Stimulated activated CD8-positive, alpha-beta memory T cell treated with anti-CD3 and anti-CD28 coated beads, Interleukin-12 subunit alpha, Interleukin-12 subunit beta, amount 100 ng/mL, for 24 hours (primary cell): ENCODE measurements at regions not wholly inside any gene's neighbourhood (a gene's known extent, or its start where the extent isn't known, plus 50 kb on each side); places are given as distances from the start of the nearest gene placed in this dataset.

Source experiments
- DNase-seq: peaks from one replicate; pipeline ENCODE4 v3.0.0-alpha.2; 2020; ENCODE audit errors: extremely low read depth

DNA sequence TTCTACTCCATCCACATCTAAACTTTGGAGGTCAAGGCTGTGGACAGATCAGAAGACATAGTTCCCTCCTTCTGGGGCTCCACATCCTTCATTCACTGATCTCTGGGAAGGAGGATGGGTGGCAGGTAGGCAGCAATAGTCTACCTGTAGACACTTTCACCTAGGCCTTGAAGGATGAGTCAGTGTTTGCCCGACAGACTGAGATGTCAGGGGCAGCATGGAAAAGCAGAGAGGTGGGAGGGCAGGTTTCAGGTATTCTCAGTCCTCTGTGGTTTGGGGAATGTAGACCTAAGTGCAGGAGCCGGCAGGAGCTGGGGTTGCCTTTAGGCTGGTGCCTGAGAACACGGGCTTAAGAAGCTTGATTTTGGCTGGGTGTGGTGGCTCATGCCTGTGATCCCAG is 171.9 kb upstream of the ZNF267 start:
- DNase-seq = no peak

DNA sequence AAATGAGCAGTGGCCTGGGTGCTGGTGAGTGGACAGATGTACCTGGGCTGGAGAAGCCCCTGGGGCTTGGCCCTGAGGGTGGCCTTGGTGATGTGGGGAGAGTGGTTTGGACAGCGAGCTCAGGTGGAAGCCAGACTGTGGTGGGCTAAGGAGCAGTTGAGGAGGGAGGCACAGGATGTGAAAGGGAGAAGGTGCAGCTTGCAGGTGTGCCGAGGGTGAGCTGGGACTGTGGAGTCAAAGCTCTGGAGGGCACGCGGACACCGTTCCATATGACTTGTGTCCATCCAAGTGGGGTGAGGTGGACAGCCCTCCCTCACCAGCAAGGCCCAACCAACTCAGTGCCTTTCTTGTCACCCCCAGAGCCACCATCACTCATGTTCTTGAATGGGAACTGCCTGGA is 170.8 kb upstream of the ZNF267 start:
- DNase-seq = no peak

DNA sequence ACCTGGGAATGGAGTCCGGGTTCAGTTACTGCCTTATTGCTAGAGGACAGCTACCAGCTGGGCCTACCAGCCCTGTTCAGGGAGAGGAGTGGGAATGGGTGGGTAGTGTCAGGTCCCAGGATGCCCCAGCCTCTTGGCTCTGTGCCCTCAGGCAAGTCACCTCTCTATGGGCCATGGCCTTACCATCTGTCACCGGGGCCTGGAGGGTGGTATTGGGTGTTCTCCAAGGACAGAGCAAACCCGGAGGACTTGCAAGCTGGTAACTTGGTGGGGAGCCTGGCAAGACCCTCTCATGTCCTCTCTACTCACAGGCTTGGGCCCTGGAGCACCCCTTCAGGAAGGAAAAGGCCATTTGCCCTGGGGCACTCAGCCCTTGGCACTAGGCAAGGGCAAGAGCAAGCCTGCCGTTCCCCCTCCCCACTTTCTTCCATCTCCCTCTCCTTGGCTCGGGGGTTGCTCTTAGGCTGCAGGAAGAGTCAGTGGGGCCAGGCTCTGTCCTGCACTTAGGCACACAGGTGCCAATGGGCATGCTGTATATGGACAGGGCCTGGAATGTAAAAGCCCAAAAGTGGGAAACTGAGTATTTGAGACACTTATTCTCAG is 170.0 kb upstream of the ZNF267 start:
- no peak for DNase-seq

DNA sequence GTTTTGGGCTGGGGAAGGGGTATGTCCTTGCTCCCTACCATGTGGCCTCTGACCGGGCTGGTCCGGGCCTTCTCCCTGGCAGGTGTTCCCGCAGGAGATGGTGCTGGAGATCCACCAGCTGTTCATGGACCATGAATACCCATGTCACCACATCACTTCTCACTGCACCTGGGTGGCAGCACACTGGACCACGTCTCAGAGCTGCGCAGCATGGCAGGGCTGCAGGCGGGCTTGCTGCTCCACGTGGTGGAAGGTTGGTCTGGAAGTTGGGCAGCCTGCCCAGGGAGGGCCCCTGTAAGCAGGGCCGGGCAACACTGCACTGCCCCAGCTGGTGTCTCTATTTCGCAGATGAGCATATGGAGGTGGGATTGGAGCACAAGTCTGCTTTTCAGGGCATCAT is 169.5 kb upstream of the ZNF267 start:
- no peak for DNase-seq

DNA sequence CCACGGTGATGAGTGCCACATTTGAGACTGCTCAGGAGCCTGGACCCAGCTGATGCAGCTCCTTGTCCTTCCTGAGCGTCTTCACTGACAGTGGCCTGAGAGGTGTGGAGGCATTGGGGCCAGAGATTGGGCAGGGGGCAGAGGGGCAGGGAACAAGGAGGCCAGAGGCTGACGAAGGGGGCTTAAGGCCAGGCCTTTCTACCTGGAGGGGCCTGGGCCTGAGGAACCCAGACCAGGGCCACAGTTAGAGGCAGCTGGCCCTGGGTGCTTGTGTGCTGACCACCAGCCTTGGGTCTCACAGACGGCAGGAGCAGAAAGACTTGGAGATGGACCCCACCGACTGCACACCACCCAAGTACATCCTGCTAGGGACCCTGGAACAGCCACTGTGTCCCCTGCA is 168.2 kb upstream of the ZNF267 start:
- DNase-seq = no peak

DNA sequence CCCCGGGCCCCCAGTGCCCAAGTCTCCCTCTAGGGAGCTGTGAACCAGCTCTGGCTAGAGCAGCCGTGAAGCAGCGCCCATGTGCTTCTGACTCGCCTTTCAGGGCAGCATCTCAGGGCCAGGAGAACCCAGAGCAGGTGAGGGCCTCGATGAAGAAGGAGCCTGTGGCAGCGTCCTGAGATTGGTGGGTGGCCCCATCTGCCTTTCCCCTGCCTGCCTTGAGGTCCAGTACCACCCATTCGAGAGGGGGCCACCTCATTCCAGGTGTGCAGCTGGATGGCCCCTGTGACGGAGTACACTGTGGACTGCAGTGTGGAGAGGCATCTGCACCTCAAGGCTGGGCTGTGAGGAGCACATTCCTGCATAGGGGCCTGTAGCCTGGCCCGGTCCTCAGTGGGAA is 167.3 kb upstream of the ZNF267 start:
- no peak for DNase-seq

DNA sequence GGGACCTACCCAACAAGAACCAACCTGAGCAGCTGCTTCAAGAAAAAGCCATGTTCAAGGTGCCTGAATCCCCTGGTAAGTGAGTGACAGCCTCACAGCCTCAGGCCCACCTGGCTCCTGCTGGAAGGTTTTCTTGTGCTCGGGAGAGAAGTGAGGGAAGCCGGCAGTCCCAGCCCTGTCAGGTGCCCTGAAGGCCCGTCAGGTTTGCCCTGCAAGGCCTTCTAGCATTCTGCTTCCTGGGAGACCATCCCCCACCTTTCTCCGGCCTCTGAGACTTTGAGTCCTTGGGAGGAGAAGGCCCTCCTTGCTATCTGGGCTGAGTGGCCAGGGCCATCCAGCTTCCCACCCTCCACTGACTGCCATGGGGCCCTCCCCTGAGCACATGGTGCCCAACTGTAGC is 166.7 kb upstream of the ZNF267 start:
- no peak for DNase-seq

DNA sequence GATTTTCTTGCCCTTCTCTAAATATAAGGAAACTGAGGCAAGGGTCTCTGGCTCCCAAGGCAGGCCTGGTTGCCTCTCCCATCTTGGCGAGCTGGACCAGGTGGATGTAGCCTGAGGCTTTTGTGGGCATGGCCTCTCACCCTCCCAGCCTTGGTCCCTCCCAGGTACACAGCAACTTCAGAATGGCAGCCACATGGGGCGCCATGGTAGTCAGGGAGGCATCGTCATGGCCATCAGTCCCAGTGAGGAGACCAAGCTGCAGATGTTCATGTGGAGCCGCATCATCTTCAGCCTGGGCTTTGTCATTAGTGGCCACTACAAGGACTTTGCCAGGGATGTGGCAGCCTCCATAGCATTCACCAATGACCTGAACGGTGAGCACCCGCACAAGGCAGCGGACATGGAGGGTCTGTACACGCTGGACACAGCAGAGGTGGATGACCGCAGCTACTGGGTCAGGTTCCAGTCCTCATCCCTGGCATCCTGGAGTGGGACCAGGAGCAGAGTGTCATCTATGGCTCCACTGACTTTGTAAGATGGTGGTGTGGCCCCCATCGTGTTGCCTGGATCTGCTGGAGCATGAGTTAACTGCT is 165.8 kb upstream of the ZNF267 start:
- DNase-seq = no peak

DNA sequence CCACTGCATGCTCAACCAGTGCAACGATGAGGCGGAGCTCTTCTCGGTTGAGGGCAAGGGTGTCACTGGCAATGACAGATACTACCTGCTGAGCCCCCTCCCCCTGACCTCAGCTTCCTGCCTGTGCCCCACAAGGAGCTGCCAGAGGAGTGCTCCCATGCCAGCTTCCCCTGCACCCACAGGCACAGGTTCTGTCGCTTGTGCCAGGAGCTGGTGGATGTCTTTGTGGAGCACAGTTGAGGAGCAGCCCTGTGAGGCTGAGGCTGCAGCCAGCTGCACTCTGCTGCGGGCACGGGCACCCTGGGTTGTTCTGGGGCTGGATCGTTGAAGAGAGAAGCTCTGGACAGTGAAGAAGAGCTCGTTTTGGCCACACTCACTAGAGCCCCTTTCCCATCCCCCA is 165.3 kb upstream of the ZNF267 start:
- no peak for DNase-seq

DNA sequence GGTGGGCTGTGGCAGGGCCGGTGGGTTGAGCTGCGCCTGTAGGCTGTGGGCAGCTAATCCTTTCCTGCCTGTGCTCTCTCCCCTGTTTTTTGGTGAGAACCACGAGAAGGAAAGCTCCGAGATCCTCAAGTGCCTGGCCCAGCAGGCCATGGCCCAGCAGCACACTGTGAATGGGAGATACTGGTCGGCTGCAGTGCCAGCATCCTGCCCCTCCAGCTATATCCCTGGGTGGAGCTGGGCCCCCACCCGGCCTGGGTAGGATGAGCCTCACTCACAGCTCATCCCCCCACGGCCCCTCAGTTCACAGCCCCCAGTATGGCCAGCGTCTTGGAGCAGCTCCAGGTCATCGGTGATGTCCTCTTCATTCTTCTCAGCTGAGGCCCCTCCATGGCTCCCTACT is 164.4 kb upstream of the ZNF267 start:
- no peak for DNase-seq

DNA sequence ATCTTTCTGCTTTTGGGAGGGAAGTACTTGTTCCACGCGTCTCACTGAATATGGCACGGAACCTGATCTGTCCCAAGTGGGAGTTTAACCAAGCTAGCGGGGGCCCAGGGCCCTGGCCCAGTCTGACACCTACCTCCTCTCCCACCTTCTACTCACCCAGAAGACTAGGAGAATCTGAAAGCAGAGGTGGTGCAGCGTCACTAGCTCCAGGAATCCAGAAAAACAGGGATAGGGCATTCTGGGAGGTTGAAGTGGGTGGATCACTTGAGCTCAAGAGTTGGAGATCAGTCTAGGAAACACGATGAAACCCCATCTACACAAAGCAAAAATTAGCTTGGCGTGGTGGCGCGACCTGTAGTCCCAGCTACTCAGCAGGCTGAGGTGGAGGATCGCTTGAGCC is 163.5 kb upstream of the ZNF267 start:
- no peak for DNase-seq

DNA sequence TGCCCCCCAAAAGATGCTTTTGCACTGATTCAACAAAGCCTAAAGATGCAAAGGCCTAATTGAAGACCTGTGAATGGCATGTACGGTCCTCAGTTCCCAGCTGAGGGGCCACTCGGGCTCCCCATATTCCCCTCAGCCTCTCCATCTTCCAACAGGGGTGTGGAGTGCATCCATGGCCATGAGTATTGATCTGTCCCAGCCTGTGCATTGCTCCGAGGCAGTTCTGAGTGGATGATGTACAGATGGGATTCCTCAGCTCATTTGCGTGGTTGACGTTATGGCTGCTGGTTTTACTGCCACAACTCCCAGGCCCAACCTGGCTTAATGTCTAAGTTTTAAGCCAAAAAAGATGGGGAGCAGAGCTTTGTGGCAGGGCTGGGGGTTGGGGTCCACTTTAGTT is 162.7 kb upstream of the ZNF267 start:
- no peak for DNase-seq

DNA sequence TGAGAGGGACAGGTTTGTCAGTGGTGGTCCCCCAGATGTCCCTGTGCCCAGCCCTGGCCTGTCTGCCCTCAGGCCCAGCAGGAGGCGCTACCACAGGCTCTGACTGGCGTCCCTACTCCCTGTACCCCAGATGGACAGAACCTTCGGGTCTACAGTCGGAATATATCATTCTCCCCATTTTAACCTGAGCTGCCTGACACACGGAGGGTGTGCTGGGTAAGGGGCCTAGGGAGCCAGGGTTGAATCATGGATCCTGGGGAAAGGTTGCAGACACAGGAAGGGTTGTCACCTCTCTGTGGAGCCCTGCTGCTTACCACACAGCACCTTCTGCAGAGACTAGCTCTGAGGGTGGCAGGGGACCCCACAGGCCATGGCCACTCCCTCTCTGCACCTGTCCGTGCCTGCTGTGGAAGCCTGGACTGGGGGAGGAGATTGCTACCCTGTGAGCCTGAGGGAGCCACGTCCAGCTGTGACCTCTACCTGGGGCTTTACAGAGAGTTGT is 162.2 kb upstream of the ZNF267 start:
- no peak for DNase-seq

DNA sequence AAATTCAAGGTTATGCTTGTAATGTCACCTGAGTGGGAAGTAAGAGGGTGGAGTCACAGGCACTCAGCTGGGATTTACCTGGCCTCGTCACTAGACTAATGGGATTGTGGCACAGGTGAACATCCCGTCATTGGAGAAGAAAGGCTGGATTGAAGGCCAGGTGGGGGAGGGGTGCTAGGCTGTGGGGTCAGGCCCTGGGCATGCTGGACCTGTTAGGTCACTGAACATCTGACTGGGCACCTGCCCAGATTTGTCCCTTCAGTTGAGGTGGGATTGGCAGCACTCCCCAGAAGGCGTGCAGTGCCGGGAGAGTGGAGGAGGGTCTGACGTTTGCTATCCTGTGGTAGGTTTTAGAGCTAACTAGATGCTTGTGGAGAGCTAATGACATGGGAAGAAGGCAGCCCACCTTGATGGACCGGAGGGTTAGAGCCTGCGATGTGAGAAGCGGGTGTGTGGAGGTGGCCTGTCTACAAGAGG is 161.5 kb upstream of the ZNF267 start:
- no peak for DNase-seq

DNA sequence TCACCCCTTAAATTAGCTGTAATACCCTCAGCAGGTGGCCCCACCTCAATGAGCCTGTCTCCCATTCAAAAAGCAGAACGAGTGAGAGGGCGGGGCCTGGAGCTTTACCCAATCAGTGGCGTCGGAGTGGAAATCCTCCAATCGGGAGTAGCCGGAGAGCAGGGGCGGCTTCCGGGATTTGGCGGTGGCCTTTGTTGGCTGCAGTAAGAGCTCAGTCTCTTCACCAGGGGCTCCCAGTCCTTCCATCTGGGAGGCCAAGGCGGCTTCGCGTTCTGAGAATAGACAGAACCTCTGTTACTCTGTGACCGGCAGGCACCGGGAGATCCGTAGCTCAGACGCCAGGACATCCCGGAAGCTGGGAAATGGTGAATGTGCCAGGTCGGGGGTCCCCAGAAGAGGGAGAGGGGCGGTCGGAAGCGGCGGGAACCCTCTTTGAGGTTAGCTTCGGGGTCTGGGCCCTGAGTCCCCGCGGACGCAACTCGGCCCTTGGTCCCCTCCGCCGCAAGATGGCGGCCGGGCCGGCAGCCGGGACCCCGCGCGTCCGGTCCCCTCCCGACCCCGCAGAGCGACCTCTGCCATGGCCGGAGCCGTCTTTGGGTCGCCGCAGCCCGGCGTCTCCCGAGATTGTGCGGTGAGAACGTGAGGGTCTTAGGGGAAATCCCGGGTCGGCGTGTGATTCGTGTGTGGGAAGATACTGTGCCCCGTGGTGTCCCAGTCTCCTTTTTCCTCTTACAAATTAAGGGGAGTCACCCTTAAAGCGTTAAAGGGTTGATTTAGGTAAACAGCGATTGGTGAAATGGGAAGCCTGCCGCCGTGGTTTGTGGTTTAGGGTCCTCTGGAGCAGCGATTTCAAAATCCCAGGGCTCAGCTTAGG is 160.3 kb upstream of the ZNF267 start:
- DNase-seq = peak; percentile 85

DNA sequence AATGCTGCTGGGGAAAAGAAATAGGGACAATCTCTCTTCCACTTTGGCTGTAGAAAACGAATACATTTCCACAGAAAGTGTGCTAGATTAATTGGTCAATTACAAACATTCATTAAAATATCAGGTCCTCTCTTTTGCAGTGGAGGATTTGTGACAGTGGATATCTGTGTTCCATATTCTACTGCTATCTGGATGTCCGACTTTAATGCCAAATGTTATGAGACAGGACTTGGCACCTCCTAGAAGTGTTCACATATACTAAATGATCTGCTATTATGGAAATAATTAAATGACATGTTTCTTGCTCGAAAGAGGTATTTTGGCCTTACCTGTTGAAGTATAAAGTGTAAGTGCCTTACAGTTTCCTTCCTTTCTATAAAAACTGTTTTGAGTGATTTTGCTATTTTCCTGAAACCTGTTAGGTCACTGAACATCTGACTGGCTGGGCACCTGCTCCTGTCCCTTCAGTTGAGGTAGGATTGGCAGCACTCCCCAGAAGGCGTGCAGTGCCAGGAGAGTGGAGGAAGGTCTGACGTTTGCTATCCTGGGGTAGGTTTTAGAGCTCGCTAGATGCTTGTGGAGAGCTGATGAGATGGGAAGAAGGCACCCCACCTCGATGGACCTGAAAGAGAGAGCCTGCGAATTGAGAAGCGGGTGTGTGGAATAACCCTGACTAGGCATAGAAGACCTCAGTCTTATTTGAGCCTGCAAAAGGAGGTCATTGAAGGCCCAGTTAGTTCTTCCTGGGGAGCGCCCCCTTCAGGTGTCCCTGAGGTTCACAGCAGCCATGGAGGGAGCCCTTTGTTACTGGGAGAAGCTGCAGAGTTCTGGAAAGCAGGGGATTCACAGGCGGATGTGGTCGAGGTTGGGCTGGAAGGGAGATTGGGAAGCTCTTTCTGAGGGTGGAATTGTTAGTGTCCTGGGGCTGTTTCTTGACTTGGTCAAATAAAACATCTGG is 159.4 kb upstream of the ZNF267 start:
- DNase-seq = no peak

DNA sequence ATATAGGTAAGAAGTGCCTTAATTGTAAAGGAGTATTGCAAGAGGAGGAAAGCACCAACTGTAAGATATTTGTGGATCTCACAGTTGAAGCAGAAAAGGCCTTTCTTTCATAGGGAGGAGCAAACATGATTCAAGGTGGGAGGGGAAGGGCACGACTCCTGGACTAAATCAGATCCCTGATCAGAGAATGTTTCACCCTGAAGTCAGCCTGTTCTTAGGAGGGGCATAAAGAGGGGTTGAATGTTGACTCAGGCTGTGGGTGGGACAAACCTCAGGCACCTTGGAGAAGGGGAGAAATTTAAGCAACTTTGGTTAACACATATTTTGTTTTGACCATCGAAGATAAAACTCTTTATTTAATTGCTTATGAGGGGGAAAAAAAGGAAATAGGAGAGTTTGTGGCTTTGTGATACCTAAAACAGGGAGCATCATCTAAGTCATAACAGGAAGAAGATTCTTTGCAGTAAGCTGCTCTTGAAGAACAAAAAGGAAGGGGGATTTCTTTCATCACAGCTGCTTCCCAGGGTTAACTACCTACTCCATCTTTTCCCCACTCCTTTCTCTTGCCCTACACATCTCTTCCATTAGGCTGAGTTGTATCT is 158.6 kb upstream of the ZNF267 start:
- no peak for DNase-seq

DNA sequence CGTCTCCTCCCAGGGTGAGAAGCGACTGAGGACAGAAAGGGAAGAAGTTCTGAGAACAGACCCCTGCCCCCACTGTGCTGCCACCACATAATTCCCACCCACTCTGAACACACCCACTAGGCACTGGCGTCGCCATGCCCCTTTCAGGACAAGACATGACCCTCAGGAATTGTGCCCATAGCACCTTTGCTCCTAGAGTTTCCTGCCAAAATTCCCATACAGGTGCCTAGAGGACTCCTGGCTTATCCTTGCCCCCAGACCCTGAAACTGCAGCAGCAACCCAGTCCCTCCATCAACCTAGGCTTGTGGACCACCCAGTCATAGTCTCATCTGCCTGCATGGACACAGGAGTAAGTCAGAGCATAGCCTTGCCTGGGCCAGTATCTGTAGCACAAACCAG is 157.7 kb upstream of the ZNF267 start:
- no peak for DNase-seq

DNA sequence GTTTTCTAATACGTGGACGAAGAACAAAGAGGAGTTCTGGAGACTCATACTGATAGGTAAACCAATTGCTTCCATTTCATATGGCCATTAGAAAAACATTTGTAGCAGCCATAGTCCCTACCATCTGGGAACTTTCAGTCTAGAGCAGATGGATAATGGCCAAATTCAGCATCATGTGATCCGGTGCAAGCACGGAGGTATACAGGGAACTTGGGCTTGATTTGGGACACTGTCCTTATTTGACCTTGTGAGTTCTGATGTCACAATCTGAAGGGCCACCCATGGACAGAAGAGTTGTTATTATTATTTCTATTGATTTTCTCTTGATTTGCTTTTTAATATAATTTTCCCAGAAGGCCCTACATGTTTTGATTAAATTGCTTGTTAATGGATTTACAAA is 154.6 kb upstream of the ZNF267 start:
- DNase-seq = no peak

DNA sequence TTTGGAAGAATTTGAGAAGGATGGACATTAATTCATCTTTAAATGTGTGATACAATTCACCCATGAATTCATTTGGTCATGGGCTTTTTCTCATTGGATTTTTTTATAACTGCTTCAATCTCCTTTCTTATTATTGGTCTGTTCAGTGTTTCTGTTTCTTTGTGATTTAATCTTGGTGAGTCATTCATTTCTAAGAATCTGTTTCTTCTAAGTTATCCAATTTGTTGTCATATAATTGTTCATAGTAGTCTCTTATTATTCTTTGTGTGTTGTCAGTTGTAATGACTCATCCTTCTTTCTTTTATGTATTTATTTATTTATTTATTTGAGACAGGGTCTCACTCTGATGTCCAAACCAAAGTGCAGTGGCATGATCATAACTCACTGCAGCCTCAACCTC is 146.1 kb upstream of the ZNF267 start:
- DNase-seq = no peak

DNA sequence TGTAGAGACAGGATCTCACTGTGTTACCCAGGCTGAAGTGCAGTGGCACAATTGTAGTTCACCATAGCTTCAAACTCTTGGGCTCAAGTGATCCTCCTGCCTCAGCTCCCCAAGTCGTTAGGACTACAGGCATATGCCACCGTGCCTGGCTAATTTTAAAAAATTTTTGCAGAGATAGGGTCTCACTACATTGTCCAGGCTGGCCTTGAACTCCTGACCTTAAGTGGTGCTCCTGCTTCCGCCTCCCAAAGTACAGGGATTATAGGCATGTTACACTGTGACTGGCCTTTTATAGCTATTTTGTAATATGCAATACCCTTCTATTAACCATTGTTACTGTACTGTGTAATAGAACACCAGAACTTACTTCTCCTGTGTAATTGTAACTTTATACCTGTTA is 139.3 kb upstream of the ZNF267 start:
- no peak for DNase-seq
